B cell (primary cell): ENCODE measurements at regions not wholly inside any gene's neighbourhood (a gene's known extent, or its start where the extent isn't known, plus 50 kb on each side); places are given as distances from the start of the nearest gene placed in this dataset.

ENCODE experiments used
- ATAC-seq: fragments of 200-7000 bp; cut with Tn5 transposase; one replicate; pipeline ENCODE4 v1.10.0; 2021; ENCODE audit warnings: low read depth, mild to moderate bottlenecking, moderate number of reproducible peaks, moderate library complexity
- CTCF ChIA-PET: fragments of 350-600 bp; sonication (Branson Sonifier 250); formaldehyde crosslinking; loops from one replicate; lab custom pipeline; 2021; ENCODE audit warnings: antibody characterized with exemption, inconsistent platforms; lab: Charles Lee
- POLR2A ChIA-PET: fragments of 350-600 bp; sonication (Branson Sonifier 250); formaldehyde crosslinking; loops from one replicate; lab custom pipeline; 2021; ENCODE audit warnings: antibody characterized with exemption; lab: Charles Lee
- DNase-seq: peaks from one replicate; pipeline ENCODE4 v3.0.0; 2013
- H2AFZ ChIP-seq: 2 replicates; pipeline ENCODE4 v1.6.1; 2012; ENCODE audit warnings: mild to moderate bottlenecking, low read depth, low read length; ENCODE audit not compliant: insufficient read depth, poor library complexity, severe bottlenecking
- H3K27ac ChIP-seq, 2 donors: 1 replicate in 1 of 2; 2 replicates in 1 of 2; pipeline ENCODE4 v1.5.1; 2012 to 2013; ENCODE audit warnings: low read length in 2 of 2, mild to moderate bottlenecking in 2 of 2, moderate library complexity in 1 of 2
- H3K27me3 ChIP-seq, 4 experiments: fragments of 200-600 bp in 1 of 4; sonication (generic) in 1 of 4; replicated peaks in 1 of 4; 1 replicate in 2 of 4; 2 replicates in 2 of 4; pipeline versions ENCODE4 v1.6.1 to v1.7.0; 2013 to 2016; ENCODE audit warnings: low read length in 3 of 4, mild to moderate bottlenecking in 2 of 4, mixed read lengths in 1 of 4, moderate library complexity in 1 of 4; ENCODE audit not compliant: insufficient read depth in 4 of 4, control insufficient read depth in 3 of 4; ENCODE audit errors: control extremely low read depth in 1 of 4
- H3K36me3 ChIP-seq, 2 experiments: replicated peaks in 1 of 2; 1 replicate in 1 of 2; 2 replicates in 1 of 2; pipeline versions ENCODE4 v1.6.1 to v1.7.1; 2013; ENCODE audit warnings: low read length in 1 of 2; ENCODE audit not compliant: insufficient read depth in 2 of 2, control insufficient read depth in 1 of 2; ENCODE audit errors: control extremely low read depth in 1 of 2, extremely low read depth in 1 of 2
- H3K4me1 ChIP-seq, 2 donors: fragments of 200-600 bp in 1 of 2; sonication (generic) in 1 of 2; 1 replicate in 1 of 2; 2 replicates in 1 of 2; pipeline versions ENCODE4 v1.5.1 to v1.6.1; 2013 to 2017; ENCODE audit warnings: low read length in 2 of 2; ENCODE audit not compliant: control insufficient read depth in 2 of 2, insufficient read depth in 2 of 2
- H3K4me2 ChIP-seq: replicated peaks from 2 replicates; pipeline ENCODE3; 2012; ENCODE audit warnings: mild to moderate bottlenecking, low read depth, low read length; ENCODE audit not compliant: poor library complexity, severe bottlenecking
- H3K4me3 ChIP-seq, 5 experiments: fragments of 200-600 bp in 1 of 5; sonication (generic) in 1 of 5; 1 replicate in 3 of 5; 2 replicates in 2 of 5; pipeline versions ENCODE4 v1.5.1 to v1.7.0; 2011 to 2016; ENCODE audit warnings: low read length in 4 of 5, mild to moderate bottlenecking in 4 of 5, low read depth in 2 of 5, control low read depth in 1 of 5, moderate library complexity in 1 of 5; ENCODE audit not compliant: insufficient read depth in 1 of 5; ENCODE audit errors: control extremely low read depth in 1 of 5, extremely low read depth in 1 of 5
- H3K79me2 ChIP-seq: fragments of 200-600 bp; sonication (generic); one replicate; pipeline ENCODE4 v1.6.0; 2016; ENCODE audit warnings: low read length; ENCODE audit not compliant: control insufficient read depth, insufficient read depth
- H3K9ac ChIP-seq: fragments of 200-600 bp; sonication (generic); 2 replicates; pipeline ENCODE4 v1.6.1; 2017; ENCODE audit warnings: mild to moderate bottlenecking, low read length, moderate library complexity
- H3K9me3 ChIP-seq, 3 donors: one replicate each; pipeline versions ENCODE4 v1.6.1 to v1.7.1; 2013; ENCODE audit warnings: low read length in 2 of 3; ENCODE audit not compliant: control insufficient read depth in 2 of 3, insufficient read depth in 1 of 3; ENCODE audit errors: control extremely low read depth in 1 of 3
- H4K20me1 ChIP-seq: 2 replicates; pipeline ENCODE4 v1.6.0; 2012; ENCODE audit warnings: mild to moderate bottlenecking, low read length; ENCODE audit not compliant: insufficient read depth, control insufficient read depth, poor library complexity, severe bottlenecking
- H3K27ac Mint-ChIP-seq: one replicate; pipeline ENCODE4 v1.8.0; 2021; ENCODE audit warnings: mixed read lengths
- H3K27me3 Mint-ChIP-seq: one replicate; pipeline ENCODE4 v1.8.0; 2021; ENCODE audit warnings: mixed read lengths
- H3K4me1 Mint-ChIP-seq: one replicate; pipeline ENCODE4 v1.8.0; 2021; ENCODE audit warnings: mixed read lengths
- H3K4me3 Mint-ChIP-seq: one replicate; pipeline ENCODE4 v1.8.0; 2021; ENCODE audit warnings: mixed read lengths
- H3K9me3 Mint-ChIP-seq: one replicate; pipeline ENCODE4 v1.8.0; 2022; ENCODE audit warnings: mixed read lengths; ENCODE audit not compliant: insufficient read depth
- CTCF ChIP-seq: fragments of 200-600 bp; IDR thresholded peaks from one replicate; pipeline ENCODE4 v1.8.0; 2022; ENCODE audit warnings: antibody characterized with exemption, mild to moderate bottlenecking
- EZH2 ChIP-seq: IDR thresholded peaks from 2 replicates; pipeline ENCODE4 v1.6.1; 2012; ENCODE audit warnings: borderline replicate concordance, low read depth, mild to moderate bottlenecking, moderate library complexity, low read length; ENCODE audit not compliant: insufficient read depth, poor library complexity, severe bottlenecking
- WGBS: methylation state at CpG from one replicate; pipeline ENCODE4 v1.1.5; 2013; ENCODE audit warnings: missing lambda C conversion rate; ENCODE audit not compliant: insufficient coverage; 5-methylcytosine and 5-hydroxymethylcytosine counted together
- intact Hi-C: fragments of 100-400 bp; cut with micrococcal nuclease; formaldehyde crosslinking; loops from one replicate; pipeline ENCODE4 v1.10.0; 2022

- H2AFZ ChIP-seq, result no peak overlapping the region
- 84% methylated on average over 4 of the region's 5 CpGs for WGBS
- DNase-seq (no peak), ATAC-seq (no peak)
- no peak overlapping the region for H3K27ac Mint-ChIP-seq
- H3K79me2 ChIP-seq, result no peaks in the 10 kb centered on the region
- no peaks in the 10 kb centered on the region for H3K36me3 ChIP-seq
- H3K4me2 ChIP-seq, result no peak overlapping the region
- no peaks in the 10 kb centered on the region for H3K9me3 ChIP-seq
- H3K27me3 ChIP-seq, result peaks cover 0 to 8% (median 0%) of the 10 kb centered on the region in 4 experiments
- H3K4me3 Mint-ChIP-seq, result no peak overlapping the region
- no peaks in the 10 kb centered on the region for H3K4me1 Mint-ChIP-seq
- no peaks in the 10 kb centered on the region for H4K20me1 ChIP-seq
- no peak overlapping the region for H3K27ac ChIP-seq
- intact Hi-C loops, result no loop called here
- H3K9ac ChIP-seq, result no peak overlapping the region
- no peaks in the 10 kb centered on the region for H3K4me1 ChIP-seq
- POLR2A ChIA-PET, result no interaction called here
- H3K4me3 ChIP-seq, result no peak overlapping the region
- CTCF ChIA-PET, result no interaction called here
- H3K9me3 Mint-ChIP-seq, result no peaks in the 10 kb centered on the region
- no peak for TF ChIP-seq EZH2
- TF ChIP-seq CTCF, result no peak
- peaks cover 50% of the 10 kb centered on the region for H3K27me3 Mint-ChIP-seq
Measured at GRCh38 chr3:14592836-14593235, 52.7 kb upstream of the GRIP2 start.

- Mint-ChIP-seq H3K9me3 (no peaks in the 10 kb centered on the region), H3K27me3 (peaks cover 55% of the 10 kb centered on the region), H3K4me1 (no peaks in the 10 kb centered on the region), H3K27ac (no peak overlapping the region), H3K4me3 (no peak overlapping the region)
- 73% methylated on average over 7 of the region's 8 CpGs for WGBS
- Histone ChIP-seq H4K20me1 (no peaks in the 10 kb centered on the region), H3K27me3 (peaks cover 0 to 14% (median 3%) of the 10 kb centered on the region in 4 experiments), H3K4me1 (no peaks in the 10 kb centered on the region), H3K79me2 (no peaks in the 10 kb centered on the region), H3K9me3 (peaks cover 0 to 8% (median 0%) of the 10 kb centered on the region in 3 donors), H2AFZ (no peak overlapping the region), H3K4me3 (no peak overlapping the region), H3K27ac (no peak overlapping the region), H3K9ac (no peak overlapping the region), H3K36me3 (no peaks in the 10 kb centered on the region), H3K4me2 (no peak overlapping the region)
- ChIA-PET CTCF (no interaction called here), POLR2A (no interaction called here)
- ATAC-seq (no peak), DNase-seq (no peak)
- TF ChIP-seq EZH2 (no peak), CTCF (no peak)
- intact Hi-C loops, result no loop called here
Measured at GRCh38 chr3:14594234-14594633, 54.1 kb upstream of the GRIP2 start.
